ENCODE measurements at regions not wholly inside any gene's neighbourhood (a gene's known extent, or its start where the extent isn't known, plus 50 kb on each side); places are given as distances from the start of the nearest gene placed in this dataset.

DNA sequence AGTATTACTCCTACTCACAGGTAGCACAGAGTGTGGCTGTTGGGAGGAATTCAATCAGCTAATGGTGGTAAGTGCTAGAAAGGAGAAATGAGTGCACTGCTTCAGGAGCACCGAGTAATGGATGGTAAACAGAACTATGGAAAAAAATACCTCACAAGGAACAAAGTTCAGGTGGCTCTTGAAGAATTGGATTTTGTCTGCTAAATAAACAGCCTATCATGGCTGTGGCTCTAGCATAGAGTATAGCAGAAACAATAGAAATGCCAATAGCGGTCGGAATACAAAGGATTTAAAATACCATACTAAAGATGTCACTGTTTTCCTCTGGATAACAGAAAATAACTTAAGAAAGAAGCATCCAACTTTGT, 482.5 kb downstream of the NUP35 start:
- no peaks in the 10 kb centered on the region for H3K4me1 ChIP-seq (ENCODE audit: control insufficient read depth in 1 of 2, insufficient read depth in 2 of 2, low read length in 2 of 2)
- no peaks in the 10 kb centered on the region for H3K79me2 ChIP-seq (ENCODE audit: insufficient read depth, low read length)
- BruUV-seq (replicated peaks): no TSS peak
- TF ChIP-seq JUND (IDR thresholded peaks at IDR 0.05) (no peak), ZFX (IDR thresholded peaks at IDR 0.05) (no peak), SIN3A (IDR thresholded peaks at IDR 0.05; ENCODE audit: low read depth) (no peak), ELF1 (IDR thresholded peaks at IDR 0.05; ENCODE audit: borderline replicate concordance, low read depth) (no peak), RAD21 (IDR thresholded peaks at IDR 0.05; ENCODE audit: low read depth) (no peak), POLR2AphosphoS5 (IDR thresholded peaks at IDR 0.05; ENCODE audit: low read depth, low read length) (no peak), CEBPB (IDR thresholded peaks at IDR 0.05; ENCODE audit: low read depth) (no peak), YY1 (IDR thresholded peaks at IDR 0.05; ENCODE audit: extremely low read depth, insufficient replicate concordance, low read depth, low read length) (no peak), SRF (IDR thresholded peaks at IDR 0.05; ENCODE audit: low read depth) (no peak), EGR1 (IDR thresholded peaks at IDR 0.05; ENCODE audit: low read depth) (no peak), CBX3 (IDR thresholded peaks at IDR 0.05; ENCODE audit: low read depth) (no peak), POLR2A (IDR thresholded peaks at IDR 0.05; ENCODE audit: borderline replicate concordance, extremely low read depth, insufficient read depth, insufficient read length) (no peak)
- TF ChIP-seq, protein P1, sequence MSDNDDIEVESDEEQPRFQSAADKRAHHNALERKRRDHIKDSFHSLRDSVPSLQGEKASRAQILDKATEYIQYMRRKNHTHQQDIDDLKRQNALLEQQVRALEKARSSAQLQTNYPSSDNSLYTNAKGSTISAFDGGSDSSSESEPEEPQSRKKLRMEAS (IDR thresholded peaks at IDR 0.05): no peak
- POLR2A ChIA-PET: no interaction called here
- no peaks in the 10 kb centered on the region for H3K9me2 ChIP-seq (ENCODE audit: insufficient read depth)
- DNase-seq (ENCODE audit: low read depth, low spot score) (no peak), ATAC-seq (no peak)
- no peaks in the 10 kb centered on the region for H3K27me3 ChIP-seq (ENCODE audit: insufficient read depth, low read length)
- intact Hi-C loops (cut with micrococcal nuclease): no loop called here
- CTCF ChIA-PET: no interaction called here
- H3K9ac ChIP-seq (ENCODE audit: low read length): no peak overlapping the region
- H4K20me1 ChIP-seq (ENCODE audit: insufficient read depth): no peaks in the 10 kb centered on the region
- RAD21 ChIA-PET (ENCODE audit: low non-redundant PET in 1 of 2, low total read pairs in 2 of 2, uncharacterized antibody in 2 of 2, unreplicated experiment in 2 of 2): no interaction called here
- no peak overlapping the region for H2AFZ ChIP-seq (ENCODE audit: low read depth, low read length, poor library complexity, severe bottlenecking)
- no peaks in the 10 kb centered on the region for H3K36me3 ChIP-seq (ENCODE audit: control insufficient read depth in 1 of 2, insufficient read depth in 2 of 2, low read length in 2 of 2)
- H3K4me3 ChIP-seq (replicated peaks in 1 of 2; ENCODE audit: low read depth in 1 of 2, low read length in 2 of 2): no peak overlapping the region
- no peak overlapping the region for H3K27ac ChIP-seq (ENCODE audit: low read depth, low read length)
- no peaks in the 10 kb centered on the region for H3K9me3 ChIP-seq (ENCODE audit: control insufficient read depth in 1 of 2, insufficient read depth in 1 of 2, low read depth in 1 of 2, low read length in 2 of 2)
- H3K4me2 ChIP-seq (ENCODE audit: low read length): no peak overlapping the region

DNA sequence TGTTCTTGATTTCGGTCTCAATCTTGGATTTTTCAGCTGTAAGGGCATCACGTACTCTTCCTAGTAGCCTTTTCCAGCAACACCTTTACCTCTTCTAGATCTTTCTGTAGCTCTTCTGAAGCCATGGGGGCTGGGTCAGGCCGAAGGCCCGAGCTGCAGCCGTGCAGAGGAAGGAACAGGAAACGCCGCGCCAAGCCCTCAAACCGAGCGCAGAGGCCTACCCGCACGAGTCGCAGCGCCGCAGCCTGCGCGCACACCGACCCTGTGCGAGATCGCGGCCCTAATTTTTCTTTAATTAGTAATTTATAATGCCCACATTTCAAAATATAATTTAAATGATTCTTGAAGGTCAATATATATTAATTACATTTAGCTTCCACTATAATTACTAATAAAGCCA, 483.8 kb downstream of the NUP35 start:
- H4K20me1 ChIP-seq (ENCODE audit: insufficient read depth): no peaks in the 10 kb centered on the region
- H3K79me2 ChIP-seq (ENCODE audit: insufficient read depth, low read length): no peaks in the 10 kb centered on the region
- TF ChIP-seq ZFX (IDR thresholded peaks at IDR 0.05) (no peak), ZNF274 (IDR thresholded peaks at IDR 0.05; ENCODE audit: low read depth, low read length) (no peak), TCF7L2 (IDR thresholded peaks at IDR 0.05; ENCODE audit: borderline replicate concordance, extremely low read depth, insufficient read depth, insufficient read length) (no peak), FOSL1 (IDR thresholded peaks at IDR 0.05; ENCODE audit: low read depth) (no peak), CBX3 (IDR thresholded peaks at IDR 0.05; ENCODE audit: low read depth) (no peak), POLR2A (IDR thresholded peaks at IDR 0.05; ENCODE audit: borderline replicate concordance, extremely low read depth, insufficient read depth, insufficient read length) (no peak), ELF1 (IDR thresholded peaks at IDR 0.05; ENCODE audit: borderline replicate concordance, low read depth) (no peak)
- TF ChIP-seq, protein P2, sequence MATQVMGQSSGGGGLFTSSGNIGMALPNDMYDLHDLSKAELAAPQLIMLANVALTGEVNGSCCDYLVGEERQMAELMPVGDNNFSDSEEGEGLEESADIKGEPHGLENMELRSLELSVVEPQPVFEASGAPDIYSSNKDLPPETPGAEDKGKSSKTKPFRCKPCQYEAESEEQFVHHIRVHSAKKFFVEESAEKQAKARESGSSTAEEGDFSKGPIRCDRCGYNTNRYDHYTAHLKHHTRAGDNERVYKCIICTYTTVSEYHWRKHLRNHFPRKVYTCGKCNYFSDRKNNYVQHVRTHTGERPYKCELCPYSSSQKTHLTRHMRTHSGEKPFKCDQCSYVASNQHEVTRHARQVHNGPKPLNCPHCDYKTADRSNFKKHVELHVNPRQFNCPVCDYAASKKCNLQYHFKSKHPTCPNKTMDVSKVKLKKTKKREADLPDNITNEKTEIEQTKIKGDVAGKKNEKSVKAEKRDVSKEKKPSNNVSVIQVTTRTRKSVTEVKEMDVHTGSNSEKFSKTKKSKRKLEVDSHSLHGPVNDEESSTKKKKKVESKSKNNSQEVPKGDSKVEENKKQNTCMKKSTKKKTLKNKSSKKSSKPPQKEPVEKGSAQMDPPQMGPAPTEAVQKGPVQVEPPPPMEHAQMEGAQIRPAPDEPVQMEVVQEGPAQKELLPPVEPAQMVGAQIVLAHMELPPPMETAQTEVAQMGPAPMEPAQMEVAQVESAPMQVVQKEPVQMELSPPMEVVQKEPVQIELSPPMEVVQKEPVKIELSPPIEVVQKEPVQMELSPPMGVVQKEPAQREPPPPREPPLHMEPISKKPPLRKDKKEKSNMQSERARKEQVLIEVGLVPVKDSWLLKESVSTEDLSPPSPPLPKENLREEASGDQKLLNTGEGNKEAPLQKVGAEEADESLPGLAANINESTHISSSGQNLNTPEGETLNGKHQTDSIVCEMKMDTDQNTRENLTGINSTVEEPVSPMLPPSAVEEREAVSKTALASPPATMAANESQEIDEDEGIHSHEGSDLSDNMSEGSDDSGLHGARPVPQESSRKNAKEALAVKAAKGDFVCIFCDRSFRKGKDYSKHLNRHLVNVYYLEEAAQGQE (IDR thresholded peaks at IDR 0.05; ENCODE audit: low read depth): no peak
- TF ChIP-seq, protein P3, sequence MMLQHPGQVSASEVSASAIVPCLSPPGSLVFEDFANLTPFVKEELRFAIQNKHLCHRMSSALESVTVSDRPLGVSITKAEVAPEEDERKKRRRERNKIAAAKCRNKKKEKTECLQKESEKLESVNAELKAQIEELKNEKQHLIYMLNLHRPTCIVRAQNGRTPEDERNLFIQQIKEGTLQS (IDR thresholded peaks at IDR 0.05): no peak
- H2AFZ ChIP-seq (ENCODE audit: low read depth, low read length, poor library complexity, severe bottlenecking): no peak overlapping the region
- no peak overlapping the region for H3K9ac ChIP-seq (ENCODE audit: low read length)
- ATAC-seq: no peak
- no TSS peak for BruUV-seq (replicated peaks)
- H3K27me3 ChIP-seq (ENCODE audit: insufficient read depth, low read length): no peaks in the 10 kb centered on the region
- POLR2A ChIA-PET: no interaction called here
- RAD21 ChIA-PET (ENCODE audit: low non-redundant PET in 1 of 2, low total read pairs in 2 of 2, uncharacterized antibody in 2 of 2, unreplicated experiment in 2 of 2): no interaction called here
- intact Hi-C loops (cut with micrococcal nuclease): no loop called here
- no peak for DNase-seq (ENCODE audit: low read depth, low spot score)
- H3K4me1 ChIP-seq (ENCODE audit: control insufficient read depth in 1 of 2, insufficient read depth in 2 of 2, low read length in 2 of 2): no peaks in the 10 kb centered on the region
- no peaks in the 10 kb centered on the region for H3K9me3 ChIP-seq (ENCODE audit: control insufficient read depth in 1 of 2, insufficient read depth in 1 of 2, low read depth in 1 of 2, low read length in 2 of 2)
- no peak overlapping the region for H3K27ac ChIP-seq (ENCODE audit: low read depth, low read length)
- no peaks in the 10 kb centered on the region for H3K9me2 ChIP-seq (ENCODE audit: insufficient read depth)
- no peaks in the 10 kb centered on the region for H3K36me3 ChIP-seq (ENCODE audit: control insufficient read depth in 1 of 2, insufficient read depth in 2 of 2, low read length in 2 of 2)
- no peak overlapping the region for H3K4me3 ChIP-seq (replicated peaks in 1 of 2; ENCODE audit: low read depth in 1 of 2, low read length in 2 of 2)
- H3K4me2 ChIP-seq (ENCODE audit: low read length): no peak overlapping the region
- CTCF ChIA-PET: no interaction called here
